DOHH2 (cell line): ENCODE measurements at regions not wholly inside any gene's neighbourhood (a gene's known extent, or its start where the extent isn't known, plus 50 kb on each side); places are given as distances from the start of the nearest gene placed in this dataset.

Experiments
- H3F3A ChIP-seq: fragments of 200-600 bp; sonication (generic), shearing (Covaris generic); 2 replicates; pipeline ENCODE4 v1.6.0; 2016; ENCODE audit warnings: antibody characterized with exemption, mild to moderate bottlenecking; ENCODE audit not compliant: control insufficient read depth, insufficient read depth
- H3K27ac ChIP-seq: fragments of 200-600 bp; sonication (generic); 2 replicates; pipeline ENCODE4 v1.5.1; 2014; ENCODE audit warnings: low read depth, mild to moderate bottlenecking, low read length, moderate library complexity
- H3K27me3 ChIP-seq: fragments of 200-600 bp; sonication (generic); 2 replicates; pipeline ENCODE4 v1.6.1; 2014; ENCODE audit warnings: mild to moderate bottlenecking, low read length, mixed read lengths; ENCODE audit not compliant: control insufficient read depth
- H3K36me3 ChIP-seq: fragments of 200-600 bp; sonication (generic); 2 replicates; pipeline ENCODE4 v1.6.1; 2014; ENCODE audit warnings: mild to moderate bottlenecking, low read length, moderate library complexity, mixed read lengths; ENCODE audit not compliant: control insufficient read depth
- H3K4me1 ChIP-seq: fragments of 200-600 bp; sonication (generic); 2 replicates; pipeline ENCODE4 v1.6.1; 2014; ENCODE audit warnings: mild to moderate bottlenecking, low read length, mixed read lengths; ENCODE audit not compliant: control insufficient read depth
- H3K4me2 ChIP-seq: fragments of 200-600 bp; sonication (generic); 2 replicates; pipeline ENCODE4 v1.6.0; 2014; ENCODE audit warnings: mild to moderate bottlenecking, low read length, moderate library complexity
- H3K4me3 ChIP-seq: fragments of 200-600 bp; sonication (generic); 2 replicates; pipeline ENCODE4 v1.5.1; 2014; ENCODE audit warnings: mild to moderate bottlenecking, low read length, mixed read lengths
- H3K79me2 ChIP-seq: fragments of 200-600 bp; sonication (generic); 2 replicates; pipeline ENCODE4 v1.6.1; 2014; ENCODE audit warnings: mild to moderate bottlenecking, low read length, mixed read lengths; ENCODE audit not compliant: control insufficient read depth
- H3K9me2 ChIP-seq: fragments of 200-600 bp; sonication (generic); replicated peaks from 2 replicates; pipeline ENCODE4 v1.6.1; 2014; ENCODE audit warnings: mild to moderate bottlenecking, low read length, mixed read lengths; ENCODE audit not compliant: control insufficient read depth
- H3K9me3 ChIP-seq: fragments of 200-600 bp; sonication (generic); 2 replicates; pipeline ENCODE4 v1.6.1; 2014; ENCODE audit warnings: antibody characterized with exemption, low read length, mixed read lengths; ENCODE audit not compliant: control insufficient read depth, insufficient read depth
- H4K20me1 ChIP-seq: fragments of 200-600 bp; sonication (generic); 2 replicates; pipeline ENCODE4 v1.6.0; 2014; ENCODE audit warnings: low read depth, mild to moderate bottlenecking, antibody characterized with exemption, low read length, moderate library complexity; ENCODE audit not compliant: control insufficient read depth, insufficient read depth
- CTCF ChIP-seq: fragments of 200-600 bp; sonication (generic); IDR thresholded peaks from one replicate; pipeline ENCODE4 v1.5.1; 2014; ENCODE audit warnings: antibody characterized with exemption, mild to moderate bottlenecking, low read depth, low read length; ENCODE audit not compliant: poor library complexity, severe bottlenecking
- EZH2phosphoT487 ChIP-seq: fragments of 200-600 bp; sonication (generic); IDR thresholded peaks from 2 replicates; pipeline ENCODE4 v1.6.1; 2017; ENCODE audit warnings: borderline replicate concordance, mild to moderate bottlenecking, antibody characterized with exemption, low read length, moderate library complexity, mixed read lengths

- Histone ChIP-seq H3K4me3 (no peak overlapping the region), H3K79me2 (no peaks in the 10 kb centered on the region), H3K27me3 (0 out of 2 replicates have a peak, but pooled peaks cover 7% of the 10 kb centered on the region), H3F3A (no peaks in the 10 kb centered on the region), H3K9me3 (no peaks in the 10 kb centered on the region), H3K4me1 (no peaks in the 10 kb centered on the region), H3K9me2 (no peaks in the 10 kb centered on the region), H3K4me2 (no peak overlapping the region), H3K36me3 (no peaks in the 10 kb centered on the region), H4K20me1 (no peaks in the 10 kb centered on the region), H3K27ac (no peak overlapping the region)
- TF ChIP-seq CTCF (no peak), EZH2phosphoT487 (no peak)
Measured at GRCh38 chr3:170732660-170733245, 137.2 kb downstream of the RPL22L1 start.

- H3K4me1 ChIP-seq: no peaks in the 10 kb centered on the region
- H3K4me3 ChIP-seq: no peak overlapping the region
- H3F3A ChIP-seq: no peaks in the 10 kb centered on the region
- no peaks in the 10 kb centered on the region for H3K79me2 ChIP-seq
- no peak overlapping the region for H3K4me2 ChIP-seq
- H3K36me3 ChIP-seq: no peaks in the 10 kb centered on the region
- H3K27ac ChIP-seq: no peak overlapping the region
- H3K9me3 ChIP-seq: no peaks in the 10 kb centered on the region
- H4K20me1 ChIP-seq: no peaks in the 10 kb centered on the region
- TF ChIP-seq EZH2phosphoT487: no peak
- H3K9me2 ChIP-seq: no peaks in the 10 kb centered on the region
- 0 out of 2 replicates have a peak, but pooled peaks cover 7% of the 10 kb centered on the region for H3K27me3 ChIP-seq
Measured at GRCh38 chr3:170731281-170731680, 138.7 kb downstream of the RPL22L1 start.

GRCh38 chr3:170730071-170730812, 139.8 kb downstream of the RPL22L1 start:
- H3K27me3 ChIP-seq: 0 out of 2 replicates have a peak, but pooled peaks cover 3% of the 10 kb centered on the region
- no peaks in the 10 kb centered on the region for H3F3A ChIP-seq
- H3K36me3 ChIP-seq: no peaks in the 10 kb centered on the region
- H3K9me3 ChIP-seq: no peaks in the 10 kb centered on the region
- H3K4me3 ChIP-seq: no peak overlapping the region
- TF ChIP-seq EZH2phosphoT487 (no peak), CTCF (no peak)
- H3K27ac ChIP-seq: no peak overlapping the region
- H3K9me2 ChIP-seq: no peaks in the 10 kb centered on the region
- H3K4me1 ChIP-seq: no peaks in the 10 kb centered on the region
- H4K20me1 ChIP-seq: no peaks in the 10 kb centered on the region
- no peaks in the 10 kb centered on the region for H3K79me2 ChIP-seq
- no peak overlapping the region for H3K4me2 ChIP-seq

GRCh38 chr3:170728181-170728580, 141.8 kb downstream of the RPL22L1 start:
- no peak for TF ChIP-seq CTCF
- no peak for TF ChIP-seq EZH2phosphoT487
- no peaks in the 10 kb centered on the region for H3K9me2 ChIP-seq
- no peak overlapping the region for H3K4me2 ChIP-seq
- H3K79me2 ChIP-seq: no peaks in the 10 kb centered on the region
- H4K20me1 ChIP-seq: no peaks in the 10 kb centered on the region
- H3K36me3 ChIP-seq: no peaks in the 10 kb centered on the region
- no peaks in the 10 kb centered on the region for H3F3A ChIP-seq
- H3K9me3 ChIP-seq: no peaks in the 10 kb centered on the region
- no peaks in the 10 kb centered on the region for H3K27me3 ChIP-seq
- no peak overlapping the region for H3K27ac ChIP-seq
- no peak overlapping the region for H3K4me3 ChIP-seq
- H3K4me1 ChIP-seq: no peaks in the 10 kb centered on the region
